ENCODE measurements at regions not wholly inside any gene's neighbourhood (a gene's known extent, or its start where the extent isn't known, plus 50 kb on each side); places are given as distances from the start of the nearest gene placed in this dataset.

GRCh38 chr1:8161546-8162105 lies 135.5 kb upstream of the ERRFI1 start:
- H3K27me3 ChIP-seq, result no peaks in the 10 kb centered on the region
- DNase-seq (no peak), ATAC-seq (peak in 1 of 4 donors; percentile 52), FAIRE-seq (no peak)
- H3K27ac ChIP-seq, result no peak overlapping the region
- H3K4me1 ChIP-seq, result no peaks in the 10 kb centered on the region
- no peak overlapping the region for H3K4me3 ChIP-seq
- TF ChIP-seq CTCF (IDR thresholded peaks at IDR 0.05), result no peak
- H3K36me3 ChIP-seq, result no peaks in the 10 kb centered on the region
- 60 to 64% methylated on average over 9 of the region's 9 CpGs for WGBS, 2 donors
- no peaks in the 10 kb centered on the region for H3K9me3 ChIP-seq
- intact Hi-C loops (cut with DNase I), result loop anchor here in 1 of 3 donors (10.0 kb wide), 1 partner anchor 153 kb away; the partner anchor contains the start of gene SLC45A1

GRCh38 chr1:8159470-8160024 lies 133.4 kb upstream of the ERRFI1 start:
- DNase-seq (no peak), ATAC-seq (no peak), FAIRE-seq (no peak)
- no peak overlapping the region for H3K4me3 ChIP-seq
- 86 to 91% methylated on average over 8 of the region's 8 CpGs for WGBS, 2 donors
- TF ChIP-seq CTCF (IDR thresholded peaks at IDR 0.05), result no peak
- no peaks in the 10 kb centered on the region for H3K4me1 ChIP-seq
- no peaks in the 10 kb centered on the region for H3K36me3 ChIP-seq
- H3K27ac ChIP-seq, result no peak overlapping the region
- H3K9me3 ChIP-seq, result no peaks in the 10 kb centered on the region
- no peaks in the 10 kb centered on the region for H3K27me3 ChIP-seq
- intact Hi-C loops (cut with DNase I), result loop anchor here in 1 of 3 donors (10.0 kb wide), 1 partner anchor 155 kb away; the partner anchor contains the start of gene SLC45A1

GRCh38 chr1:8158995-8159394 lies 132.9 kb upstream of the ERRFI1 start:
- TF ChIP-seq CTCF (IDR thresholded peaks at IDR 0.05), result no peak
- DNase-seq (no peak), ATAC-seq (no peak), FAIRE-seq (no peak)
- Histone ChIP-seq H3K27ac (no peak overlapping the region), H3K9me3 (no peaks in the 10 kb centered on the region), H3K4me1 (no peaks in the 10 kb centered on the region), H3K36me3 (no peaks in the 10 kb centered on the region), H3K27me3 (no peaks in the 10 kb centered on the region), H3K4me3 (no peak overlapping the region)
- 89% methylated on average over 4 of the region's 4 CpGs for WGBS, 2 donors
- intact Hi-C loops (cut with DNase I), result no loop called here

GRCh38 chr1:8157765-8158164 lies 131.7 kb upstream of the ERRFI1 start:
- Histone ChIP-seq H3K4me3 (no peak overlapping the region), H3K27me3 (no peaks in the 10 kb centered on the region), H3K27ac (no peak overlapping the region), H3K36me3 (no peaks in the 10 kb centered on the region), H3K4me1 (no peaks in the 10 kb centered on the region), H3K9me3 (no peaks in the 10 kb centered on the region)
- intact Hi-C loops (cut with DNase I), result no loop called here
- TF ChIP-seq CTCF (IDR thresholded peaks at IDR 0.05), result no peak
- ATAC-seq (no peak), DNase-seq (no peak), FAIRE-seq (no peak)
- WGBS, 2 donors, result 77 to 90% methylated on average over 2 of the region's 2 CpGs

GRCh38 chr1:8155528-8156186 lies 129.5 kb upstream of the ERRFI1 start:
- Histone ChIP-seq H3K36me3 (no peaks in the 10 kb centered on the region), H3K27ac (peak overlapping the region in 3 of 4 donors; percentile 11 to 73 (median 72)), H3K27me3 (no peaks in the 10 kb centered on the region), H3K9me3 (no peaks in the 10 kb centered on the region), H3K4me3 (no peak overlapping the region), H3K4me1 (no peaks in the 10 kb centered on the region)
- TF ChIP-seq CTCF (IDR thresholded peaks at IDR 0.05), result no peak
- ATAC-seq (peak in 3 of 4 donors; percentile 24 to 48 (median 45)), FAIRE-seq (no peak), DNase-seq (no peak)
- intact Hi-C loops (cut with DNase I), result no loop called here
- whole genome bisulfite sequencing, 2 donors, result 71 to 73% methylated on average over 14 of the region's 14 CpGs

Measured in pancreas (tissue), 10 donors.